ENCODE measurements at regions not wholly inside any gene's neighbourhood (a gene's known extent, or its start where the extent isn't known, plus 50 kb on each side); places are given as distances from the start of the nearest gene placed in this dataset.

- DNase-seq = no peak
Observed at GRCh38 chr3:148428862-148429605, 268.7 kb upstream of the AGTR1 start.

GRCh38 chr3:148433665-148434064 lies 264.0 kb upstream of the AGTR1 start:
- no peak for DNase-seq

- DNase-seq = no peak
Observed at GRCh38 chr3:148435534-148435933, 262.2 kb upstream of the AGTR1 start.

- DNase-seq = no peak
Observed at GRCh38 chr3:148439254-148439822, 258.4 kb upstream of the AGTR1 start.

GRCh38 chr3:148441191-148441590 lies 256.5 kb upstream of the AGTR1 start:
- DNase-seq = no peak

- DNase-seq = no peak
Observed at GRCh38 chr3:148450819-148451218, 246.9 kb upstream of the AGTR1 start.

- DNase-seq = no peak
Observed at GRCh38 chr3:148451969-148452368, 245.7 kb upstream of the AGTR1 start.

- DNase-seq = no peak
Observed at GRCh38 chr3:148453781-148454191, 243.9 kb upstream of the AGTR1 start.

GRCh38 chr3:148455098-148455497 lies 242.6 kb upstream of the AGTR1 start:
- peak in 1 of 2 donors; percentile 7 for DNase-seq

GRCh38 chr3:148457886-148458285 lies 239.8 kb upstream of the AGTR1 start:
- no peak for DNase-seq

- no peak for DNase-seq
Observed at GRCh38 chr3:148459931-148460513, 237.7 kb upstream of the AGTR1 start.

GRCh38 chr3:148460686-148461085 lies 237.0 kb upstream of the AGTR1 start:
- no peak for DNase-seq

GRCh38 chr3:148464246-148464645 lies 233.5 kb upstream of the AGTR1 start:
- no peak for DNase-seq

GRCh38 chr3:148466143-148466542 lies 231.6 kb upstream of the AGTR1 start:
- peak in 1 of 2 donors; percentile 35 for DNase-seq

- DNase-seq = no peak
Observed at GRCh38 chr3:148466980-148467740, 230.5 kb upstream of the AGTR1 start.

- DNase-seq = no peak
Observed at GRCh38 chr3:148477375-148477774, 220.3 kb upstream of the AGTR1 start.

- no peak for DNase-seq
Observed at GRCh38 chr3:148493631-148494030, 204.1 kb upstream of the AGTR1 start.

GRCh38 chr3:148494451-148494850 lies 203.3 kb upstream of the AGTR1 start:
- DNase-seq = no peak

- no peak for DNase-seq
Observed at GRCh38 chr3:148500881-148501280, 196.8 kb upstream of the AGTR1 start.

- no peak for DNase-seq
Observed at GRCh38 chr3:148510116-148510515, 187.6 kb upstream of the AGTR1 start.

- DNase-seq = no peak
Observed at GRCh38 chr3:148510561-148510960, 187.1 kb upstream of the AGTR1 start.

GRCh38 chr3:148512648-148513047 lies 185.1 kb upstream of the AGTR1 start:
- no peak for DNase-seq

- no peak for DNase-seq
Observed at GRCh38 chr3:148513096-148513543, 184.6 kb upstream of the AGTR1 start.

All from inflammatory macrophage (primary cell).